Stimulated activated CD8-positive, alpha-beta memory T cell treated with anti-CD3 and anti-CD28 coated beads, Interleukin-4, amount 100 ng/mL, for 1 hour (primary cell): ENCODE measurements at regions not wholly inside any gene's neighbourhood (a gene's known extent, or its start where the extent isn't known, plus 50 kb on each side); places are given as distances from the start of the nearest gene placed in this dataset.
"Not testable (repeated sequence)": the region's sequence is repeated elsewhere in the genome, so short reads cannot be mapped to it uniquely, and the experiment has no call there.

Experiments
- DNase-seq, 2 donors: peaks; one replicate each; pipeline ENCODE4 v3.0.0-alpha.2; 2020; ENCODE audit warnings: low read depth in 2 of 2, low spot score in 1 of 2

DNA sequence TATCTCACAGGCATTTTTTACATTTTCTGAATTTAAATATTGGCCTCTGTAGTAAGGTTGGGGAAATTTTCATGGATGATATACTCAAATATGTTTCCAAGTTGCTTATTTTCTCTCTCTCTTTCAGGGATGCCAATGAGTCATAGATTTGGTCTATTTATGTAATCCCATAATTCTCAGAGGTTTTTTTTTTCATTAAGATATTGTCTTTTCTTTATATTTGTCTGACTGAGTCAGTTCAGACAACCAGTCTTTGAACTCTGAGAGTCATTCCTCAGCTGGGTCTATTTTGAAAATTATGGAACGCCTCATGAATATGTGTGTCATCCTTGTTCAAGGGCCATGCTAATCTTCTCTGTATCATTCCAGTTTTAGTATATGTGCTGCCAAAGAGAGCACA is 223.2 kb downstream of the PCSK1 start:
- DNase-seq, result no peak

DNA sequence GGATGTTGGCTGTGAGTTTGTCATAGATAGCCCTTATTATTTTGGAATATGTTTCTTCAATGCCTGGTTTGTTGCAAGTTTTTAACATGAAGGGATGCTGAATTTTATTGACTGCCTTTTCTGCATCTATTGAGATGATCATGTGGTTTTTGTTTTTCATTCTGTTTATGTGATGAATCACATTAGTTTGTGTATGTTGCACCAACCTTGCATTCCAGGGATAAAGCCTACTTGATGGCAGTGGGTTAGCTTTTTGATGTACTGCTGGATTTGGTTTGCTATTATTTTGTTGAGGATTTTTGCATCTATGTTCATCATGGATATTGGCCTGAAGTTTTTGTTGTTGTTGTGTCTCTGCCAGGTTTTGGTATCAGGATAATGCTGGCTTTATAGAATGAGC is 225.6 kb downstream of the PCSK1 start:
- no peak for DNase-seq

DNA sequence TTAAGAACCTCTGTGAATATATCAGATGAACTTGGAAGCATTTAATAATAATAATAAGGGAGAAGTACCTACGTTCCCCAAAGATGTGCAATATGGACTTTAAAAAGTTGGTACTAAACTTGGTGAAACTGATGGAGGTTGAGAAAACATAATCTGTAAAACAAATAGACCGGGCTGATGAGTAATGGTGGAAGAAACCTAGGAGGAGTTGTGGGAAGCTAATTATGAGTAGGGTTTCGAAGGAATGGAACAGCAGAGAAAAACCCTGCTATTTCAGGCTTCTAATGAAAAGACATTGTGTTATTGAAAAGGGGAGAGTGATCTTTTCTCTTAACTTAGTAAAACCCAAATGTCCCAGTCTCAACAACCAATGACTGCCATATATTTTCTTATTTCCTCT is 229.3 kb downstream of the PCSK1 start:
- no peak for DNase-seq

DNA sequence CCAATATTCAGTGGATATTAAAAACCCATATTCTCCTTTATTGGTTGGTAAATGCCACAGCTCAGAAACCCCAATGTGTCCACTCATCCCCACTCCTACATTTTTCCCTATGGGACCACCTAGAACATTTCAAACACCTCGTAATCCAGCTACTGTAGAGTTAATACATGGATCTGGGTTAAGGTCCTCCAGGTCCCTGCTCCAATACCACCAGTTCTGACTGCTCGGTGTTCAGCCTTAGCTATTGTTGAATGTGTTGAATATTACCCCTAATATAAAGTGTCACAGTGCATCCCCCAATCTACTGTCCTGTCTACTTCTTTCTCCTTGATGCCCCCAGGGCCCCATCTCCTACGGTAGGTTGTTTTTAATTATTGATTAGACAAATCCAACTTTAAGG is 231.5 kb downstream of the PCSK1 start:
- DNase-seq, result no peak

DNA sequence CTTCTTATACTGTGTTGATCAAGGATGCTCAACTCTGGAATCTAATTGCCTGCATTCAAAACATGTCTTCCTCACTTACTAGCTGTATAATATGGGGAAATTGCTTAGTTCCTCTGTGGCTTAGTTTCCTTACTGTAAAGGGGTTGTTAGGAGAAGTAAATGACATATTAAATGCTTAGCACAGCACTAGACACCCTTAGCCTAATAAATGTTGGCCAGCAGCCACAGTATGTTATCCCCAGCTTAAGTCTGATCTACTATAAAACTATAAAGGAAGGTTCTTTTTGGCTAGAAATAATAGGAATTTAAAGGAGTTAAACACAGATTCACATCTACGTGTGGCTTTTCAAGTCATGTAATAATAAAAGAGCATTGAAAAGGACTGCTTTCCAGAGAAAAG is 232.4 kb downstream of the PCSK1 start:
- no peak for DNase-seq

DNA sequence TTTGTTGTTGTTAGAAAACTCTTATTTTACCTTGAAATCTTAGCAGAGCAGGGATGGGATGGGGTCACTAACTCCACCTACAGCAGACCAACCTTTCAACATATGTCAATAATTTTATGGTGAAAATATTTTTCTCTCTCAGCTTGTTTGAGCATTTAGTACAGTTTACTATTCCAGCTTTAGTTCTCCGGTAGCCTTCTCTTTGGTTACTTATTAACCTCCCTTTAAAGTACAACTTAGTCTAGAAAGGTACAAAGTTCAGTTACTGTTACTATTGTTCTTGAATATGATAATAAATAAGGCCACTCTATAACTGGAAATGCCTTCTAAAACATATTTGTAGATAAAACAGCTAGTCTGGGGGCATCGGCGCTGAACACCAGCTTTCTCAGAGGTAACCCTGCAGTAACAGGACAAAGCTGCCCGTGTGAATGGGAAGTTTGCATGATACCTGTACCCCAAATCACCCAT is 233.3 kb downstream of the PCSK1 start:
- DNase-seq, result no peak

DNA sequence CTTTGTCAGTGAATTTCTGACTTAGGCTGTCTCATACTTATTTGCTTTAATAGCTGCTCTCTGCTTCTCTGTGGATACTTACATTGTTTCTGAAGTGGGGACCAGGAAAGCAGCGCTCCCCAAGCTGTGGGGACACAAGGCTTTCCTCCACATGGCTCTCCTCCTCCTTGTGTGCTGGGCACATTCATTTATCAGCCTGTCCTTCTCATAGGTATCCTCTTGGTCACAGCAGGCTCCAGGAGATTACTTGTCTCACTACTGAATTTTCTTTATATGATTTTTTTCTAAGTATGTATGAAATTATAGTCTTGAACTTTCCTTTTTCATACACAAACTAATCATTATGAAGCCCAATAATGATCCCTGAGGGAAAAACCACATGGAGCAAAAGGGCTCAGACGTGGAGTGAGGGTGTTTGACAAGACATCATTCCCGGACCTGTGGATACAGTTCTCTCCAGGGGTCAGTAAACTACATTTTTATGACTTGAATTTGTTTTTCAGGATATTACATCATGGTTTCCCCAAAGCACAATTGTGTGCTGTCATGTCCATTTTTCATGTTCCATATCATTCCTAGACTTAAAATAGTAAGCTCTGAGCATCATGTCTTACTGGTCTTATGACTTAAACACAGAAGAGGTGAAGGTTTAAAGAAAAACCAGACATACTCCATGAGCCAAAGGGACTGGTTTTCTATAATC is 234.5 kb downstream of the PCSK1 start:
- no peak for DNase-seq

DNA sequence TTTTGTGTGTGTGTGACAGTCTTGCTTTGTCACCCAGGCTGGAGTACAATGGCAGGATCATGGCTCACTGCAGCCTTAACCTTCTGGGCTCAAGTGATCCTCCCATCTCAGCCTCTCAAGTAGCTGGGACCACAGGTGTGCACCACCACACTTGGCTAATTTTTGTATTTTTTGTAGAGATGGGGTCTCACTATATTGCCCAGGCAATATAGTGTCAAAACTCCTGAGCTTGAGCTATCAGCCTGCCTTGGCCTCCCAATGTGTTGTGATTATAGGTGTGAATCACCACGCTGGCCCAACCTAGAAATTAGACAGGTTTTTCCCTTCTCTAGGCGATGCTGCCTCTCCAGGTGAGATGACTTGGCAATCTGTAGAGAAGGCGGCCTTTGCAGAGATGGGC is 235.3 kb downstream of the PCSK1 start:
- not testable (repeated sequence) for DNase-seq

DNA sequence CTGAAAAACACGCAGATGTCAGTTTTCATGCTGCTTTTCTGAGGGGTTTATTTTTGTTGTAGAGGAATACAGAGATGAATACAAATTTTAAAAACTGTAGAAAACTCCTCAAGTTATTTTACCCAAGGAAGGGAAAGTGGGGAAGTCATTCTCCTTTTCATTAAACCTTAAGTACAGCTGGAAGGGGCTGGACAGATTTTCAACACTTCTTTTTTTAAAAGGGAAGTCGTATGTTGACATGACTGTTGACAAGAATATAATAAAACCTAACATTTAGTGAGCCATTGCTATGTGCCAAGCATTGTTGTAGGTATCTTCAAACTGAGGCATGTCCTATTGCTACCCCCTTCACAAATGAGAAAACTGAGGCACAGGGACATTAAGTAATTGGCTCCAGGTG is 235.7 kb upstream of the ELL2 start:
- DNase-seq, result no peak

DNA sequence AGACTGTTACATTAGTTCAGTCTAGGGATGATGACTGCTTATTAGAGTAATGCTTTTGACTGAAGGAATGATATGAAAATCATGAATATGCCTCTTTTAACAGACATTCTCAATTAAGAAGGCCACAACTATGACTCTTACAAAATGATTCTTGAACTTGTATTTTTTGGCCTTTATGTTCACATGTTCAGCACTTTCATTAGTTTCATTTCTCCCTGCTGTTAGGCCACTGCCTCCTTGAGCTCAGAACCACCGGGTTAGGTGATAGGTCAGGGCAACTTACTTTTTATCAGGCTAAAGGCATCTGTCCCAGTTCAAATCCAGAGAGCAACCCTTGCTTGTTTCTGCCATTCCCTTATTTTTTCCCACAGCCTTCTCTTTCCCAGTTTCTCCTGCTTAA is 235.2 kb upstream of the ELL2 start:
- DNase-seq, result no peak

DNA sequence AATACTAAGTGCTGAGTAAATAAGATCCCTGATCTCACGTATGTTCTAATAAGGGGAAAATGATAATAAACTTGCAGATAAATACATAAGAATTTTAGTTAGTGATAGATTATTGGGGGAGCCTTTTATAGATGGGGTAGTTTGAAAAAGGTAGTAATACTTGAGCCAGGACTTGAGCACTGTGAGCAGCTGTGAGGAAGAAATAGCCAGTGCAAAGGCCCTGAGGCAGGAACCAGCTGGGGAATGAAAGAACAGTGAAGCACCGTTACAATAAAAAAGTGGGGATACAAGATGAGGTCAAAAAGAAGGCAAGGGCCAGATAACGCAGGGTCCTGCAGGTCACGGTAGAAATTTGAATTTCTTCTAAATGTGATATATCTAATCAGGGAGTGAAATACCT is 234.8 kb upstream of the ELL2 start:
- no peak for DNase-seq

DNA sequence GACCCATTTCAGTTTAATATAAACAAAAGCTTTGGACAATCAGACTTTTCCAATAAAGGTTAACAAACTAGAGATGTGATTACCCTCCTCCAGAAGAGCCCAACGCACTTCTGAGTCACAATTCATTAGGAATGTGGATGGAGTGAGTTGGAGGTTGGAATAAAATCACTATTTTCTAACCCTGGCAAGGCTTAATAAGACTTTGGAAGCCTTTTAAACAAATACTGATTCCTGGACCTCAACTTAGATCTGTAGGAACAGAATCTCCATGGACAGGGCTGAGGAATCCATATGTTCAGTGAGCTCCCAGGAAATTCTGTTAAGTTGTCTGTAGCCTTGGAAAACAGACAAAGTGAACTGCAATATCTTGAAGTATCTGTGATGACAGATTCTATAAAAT is 233.5 kb upstream of the ELL2 start:
- no peak for DNase-seq

DNA sequence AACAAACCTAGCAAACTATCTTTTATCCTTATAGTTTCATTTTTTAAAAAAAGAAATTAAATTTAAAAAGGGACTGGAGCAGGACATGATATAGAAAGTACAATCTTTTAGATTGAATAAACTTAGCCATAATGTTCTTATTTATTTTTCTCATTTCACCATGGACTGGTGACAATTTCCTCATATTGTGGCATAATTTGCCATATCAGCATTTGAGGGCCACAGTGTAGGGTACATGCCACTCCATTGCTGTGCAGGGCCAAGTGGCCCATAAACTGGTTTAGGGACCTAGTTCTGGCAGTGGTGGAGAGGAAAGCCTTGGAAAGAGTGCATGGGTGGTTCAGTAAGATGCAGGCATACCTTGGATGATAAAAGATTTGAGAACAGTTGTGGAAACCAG is 232.9 kb upstream of the ELL2 start:
- no peak for DNase-seq

DNA sequence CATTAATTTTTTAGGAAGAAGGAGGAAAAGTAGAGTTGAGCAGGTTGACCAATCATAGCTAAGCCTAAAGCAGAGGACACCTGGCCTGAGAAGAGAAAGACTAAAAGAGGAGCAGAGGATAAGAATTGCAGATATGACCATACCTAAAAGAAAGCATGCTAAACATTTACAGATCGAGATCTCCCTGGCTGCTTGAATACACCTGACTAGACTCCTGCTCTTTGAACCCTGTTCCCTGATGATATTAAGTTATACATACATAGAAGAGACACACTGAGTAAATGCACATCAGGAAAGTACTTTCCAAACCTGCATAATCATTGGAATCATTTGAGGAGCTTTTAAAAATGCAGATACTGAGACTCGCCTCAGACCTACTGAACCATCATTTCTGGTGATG is 232.3 kb upstream of the ELL2 start:
- DNase-seq, result no peak

DNA sequence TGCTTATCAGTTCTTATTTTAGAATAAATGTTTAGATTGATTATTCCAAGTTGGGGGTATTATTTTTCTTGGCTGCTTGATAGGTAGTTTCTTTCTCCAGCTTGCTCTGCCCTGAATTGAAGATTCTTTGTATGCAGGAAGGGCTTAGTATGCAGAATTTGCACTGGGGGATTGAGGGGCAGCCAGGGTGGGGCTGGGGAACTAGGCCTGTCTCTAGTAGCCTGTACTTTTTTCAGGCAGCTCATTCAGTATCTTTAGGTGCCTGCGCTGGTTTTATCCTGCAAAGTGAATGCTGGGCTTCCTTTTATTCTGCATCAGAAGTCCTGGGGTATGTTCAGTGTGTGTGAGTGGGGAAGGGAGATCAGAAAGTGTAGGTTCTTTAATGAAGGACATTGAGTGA is 228.3 kb upstream of the ELL2 start:
- DNase-seq, result no peak

DNA sequence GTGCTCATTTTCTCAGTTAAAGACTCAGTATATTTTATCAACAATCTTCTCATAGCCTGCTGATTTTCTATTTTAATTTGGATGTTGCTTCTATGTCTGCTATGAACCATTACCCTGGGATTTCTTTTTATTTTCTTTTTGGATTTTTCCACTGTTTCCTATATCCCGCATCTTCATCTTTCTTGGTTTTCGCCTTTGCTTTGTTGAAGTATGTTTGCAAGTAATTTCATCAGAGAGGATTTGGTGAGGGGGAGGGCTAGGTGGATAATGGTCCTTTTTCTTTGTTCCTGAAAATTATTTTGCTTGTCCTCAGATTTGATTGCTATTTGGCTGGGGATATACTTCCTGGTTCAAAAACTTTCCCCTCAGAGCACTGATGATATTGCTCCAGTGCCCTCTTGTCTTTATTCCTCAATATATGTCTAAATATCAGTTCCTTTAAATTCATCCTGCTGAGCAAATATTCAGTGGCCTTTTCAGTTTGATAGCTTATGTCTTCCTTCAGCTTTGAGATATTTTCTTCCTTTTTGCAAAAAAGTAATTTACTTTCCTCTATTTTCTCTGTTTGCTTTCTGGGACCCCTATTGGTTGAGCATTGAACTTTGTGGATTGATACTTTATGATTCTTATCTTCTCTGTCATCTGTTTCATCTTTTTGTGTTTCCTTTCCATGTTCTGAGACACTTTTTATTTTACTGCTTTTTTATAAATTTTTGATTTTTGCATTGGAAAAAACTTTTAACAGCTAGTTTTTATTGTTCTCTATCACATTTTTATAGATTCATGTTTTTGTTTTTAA is 227.6 kb upstream of the ELL2 start:
- DNase-seq, result no peak

DNA sequence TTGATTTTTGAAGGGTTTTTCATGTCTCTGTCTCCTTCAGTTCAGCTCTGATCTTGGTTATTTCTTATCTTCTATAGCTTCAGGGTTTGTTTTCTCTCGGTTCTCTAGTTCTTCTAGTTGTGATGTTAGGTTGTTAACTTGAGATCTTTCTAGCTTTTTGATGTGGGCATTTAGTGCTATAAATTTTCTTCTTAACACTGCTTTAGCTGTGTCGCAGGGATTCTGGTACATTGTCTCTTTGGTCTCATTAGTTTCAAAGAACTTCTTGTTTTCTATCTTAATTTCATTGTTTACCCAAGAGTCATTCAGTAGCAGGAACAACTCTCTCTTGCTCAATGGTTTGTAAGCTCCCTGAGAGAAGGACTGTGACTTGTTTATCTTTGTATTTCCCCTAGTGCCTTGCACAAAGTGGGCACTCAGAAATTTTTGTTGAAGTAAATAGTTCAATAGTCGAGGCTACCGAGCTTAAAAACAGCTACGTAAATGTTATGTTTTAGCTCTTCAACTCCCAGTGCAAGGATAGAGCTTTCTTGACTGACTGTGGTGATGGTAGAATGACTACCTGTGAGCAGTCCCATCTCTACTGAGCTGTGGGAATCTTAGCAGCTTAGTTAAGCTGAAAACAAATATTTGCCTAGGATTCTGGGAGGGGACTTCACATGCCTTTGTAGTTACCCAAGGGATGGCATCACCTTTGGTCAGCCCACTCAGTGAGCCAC is 225.8 kb upstream of the ELL2 start:
- DNase-seq, result no peak

DNA sequence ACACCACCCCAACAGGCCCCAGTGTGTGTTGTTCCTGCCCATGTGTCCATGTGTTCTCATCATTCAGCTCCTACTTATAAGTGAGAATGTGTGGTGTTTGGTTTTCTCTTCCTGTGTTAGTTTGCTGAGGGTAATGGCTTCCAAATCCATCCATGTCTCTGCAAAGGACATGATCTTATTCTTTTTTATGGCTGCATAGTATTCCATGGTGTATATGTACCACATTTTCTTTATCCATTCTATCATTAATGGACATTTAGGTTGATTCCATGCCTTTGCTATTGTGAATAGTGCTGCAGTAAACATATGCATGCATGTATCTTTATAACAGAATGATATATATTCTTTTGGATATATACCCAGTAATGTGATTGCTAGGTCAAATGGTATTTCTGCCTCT is 222.9 kb upstream of the ELL2 start:
- DNase-seq, result not testable (repeated sequence)

DNA sequence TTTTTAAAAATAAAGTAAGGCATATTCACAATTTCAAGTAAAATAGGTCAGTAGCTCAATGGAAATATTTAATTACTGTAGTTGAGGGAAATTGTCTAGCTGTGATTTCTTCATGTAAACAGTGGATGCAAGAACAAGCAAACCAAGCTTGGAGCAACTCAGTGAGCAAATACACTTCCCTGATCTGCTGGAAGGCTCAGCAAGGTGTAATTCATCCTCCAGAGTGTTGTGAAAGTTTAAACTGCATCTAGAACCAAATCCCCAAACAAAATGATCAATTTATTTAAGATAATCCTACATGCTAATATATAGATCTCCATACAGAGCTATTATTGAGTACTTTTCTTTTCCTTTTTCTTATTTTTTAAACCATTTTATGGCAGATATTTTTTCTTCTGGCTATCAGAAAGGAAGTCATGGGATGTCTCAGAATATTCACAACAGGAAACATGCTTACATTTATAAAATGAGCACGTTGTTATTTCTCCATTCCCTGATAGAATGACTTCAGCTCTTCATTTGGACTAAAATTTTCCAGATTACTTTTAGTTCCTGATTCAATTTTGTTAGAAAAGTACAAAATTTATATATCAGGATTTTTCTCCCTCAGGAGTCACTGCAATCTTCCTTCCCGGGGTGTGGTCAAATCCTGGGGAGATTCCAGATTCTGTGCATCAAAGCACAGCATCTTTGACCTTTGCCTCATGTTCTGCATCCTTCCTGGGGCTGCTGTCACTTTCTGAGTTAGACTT is 219.2 kb upstream of the ELL2 start:
- DNase-seq, result no peak

DNA sequence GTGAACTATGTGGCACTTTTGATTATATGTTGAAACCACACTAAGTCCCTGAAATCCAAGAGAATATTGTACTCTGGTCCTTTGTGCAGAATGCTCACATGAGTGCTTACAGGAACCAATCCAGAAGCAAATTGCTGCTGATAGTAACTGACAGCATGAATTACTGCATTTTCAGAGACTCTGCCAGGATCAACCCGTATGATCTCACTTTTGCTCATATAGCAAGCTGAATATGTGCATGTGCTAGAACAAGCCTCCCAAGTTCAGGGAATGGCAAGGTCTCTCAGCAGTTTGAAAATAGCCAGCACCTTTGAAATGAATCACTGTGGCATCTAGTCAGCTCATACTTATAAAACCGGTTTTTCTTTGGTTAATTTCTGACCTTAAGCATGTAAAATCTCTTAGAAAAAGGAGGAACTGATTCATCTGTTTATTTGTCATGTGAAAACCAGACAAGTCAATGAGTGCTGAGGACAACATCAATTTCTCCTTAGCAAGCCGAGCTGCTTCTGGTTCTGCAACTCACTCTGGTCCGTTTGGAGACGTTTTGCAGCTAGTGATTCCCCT is 215.7 kb upstream of the ELL2 start:
- no peak for DNase-seq

DNA sequence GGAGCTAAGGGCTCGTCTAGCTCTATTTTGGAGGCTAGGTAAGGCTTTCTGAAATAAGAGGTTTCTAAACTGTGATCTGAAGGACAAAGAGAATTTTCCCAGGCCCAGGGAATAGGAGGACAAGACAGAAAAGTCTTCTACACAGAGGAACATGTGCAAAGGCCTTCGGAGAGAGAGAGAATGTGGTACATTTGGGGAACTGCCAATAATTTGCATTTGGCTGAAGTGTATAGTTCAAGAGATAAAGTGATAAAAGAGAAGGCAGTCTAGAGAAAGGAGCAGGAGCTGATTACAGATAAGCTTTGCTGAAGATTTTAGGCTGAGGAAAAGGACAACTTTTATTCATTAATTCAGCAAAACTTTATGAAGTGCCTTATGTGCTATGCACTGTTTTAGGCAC is 214.4 kb upstream of the ELL2 start:
- DNase-seq, result no peak
